Stimulated activated CD8-positive, alpha-beta memory T cell treated with anti-CD3 and anti-CD28 coated beads, Interleukin-4, amount 100 ng/mL, for 48 hours (primary cell): ENCODE measurements at regions not wholly inside any gene's neighbourhood (a gene's known extent, or its start where the extent isn't known, plus 50 kb on each side); places are given as distances from the start of the nearest gene placed in this dataset.
"Not testable (repeated sequence)": the region's sequence is repeated elsewhere in the genome, so short reads cannot be mapped to it uniquely, and the experiment has no call there.

Experiments
- DNase-seq: peaks from one replicate; pipeline ENCODE4 v3.0.0-alpha.2; 2020

DNA sequence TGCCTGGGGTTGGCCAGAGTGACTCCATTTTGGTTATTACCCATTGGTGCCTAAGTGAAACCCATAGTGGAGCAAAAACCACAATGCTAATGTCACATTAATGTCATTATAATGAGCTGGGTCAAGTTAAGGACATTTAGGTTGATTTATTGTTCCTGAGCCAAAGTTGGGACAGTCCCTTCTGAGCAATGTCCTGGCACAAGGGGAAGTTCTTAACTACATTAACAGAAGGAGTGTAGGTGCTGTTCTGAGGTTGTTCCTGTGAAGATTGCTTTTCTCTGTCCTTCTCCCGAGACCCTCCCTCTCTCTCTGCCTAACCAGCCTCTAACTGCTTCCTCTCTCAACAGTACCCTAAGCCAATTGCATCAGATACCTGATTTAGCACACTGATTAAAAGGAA lies 1956.8 kb upstream of the PCDH10 start:
- no peak for DNase-seq

DNA sequence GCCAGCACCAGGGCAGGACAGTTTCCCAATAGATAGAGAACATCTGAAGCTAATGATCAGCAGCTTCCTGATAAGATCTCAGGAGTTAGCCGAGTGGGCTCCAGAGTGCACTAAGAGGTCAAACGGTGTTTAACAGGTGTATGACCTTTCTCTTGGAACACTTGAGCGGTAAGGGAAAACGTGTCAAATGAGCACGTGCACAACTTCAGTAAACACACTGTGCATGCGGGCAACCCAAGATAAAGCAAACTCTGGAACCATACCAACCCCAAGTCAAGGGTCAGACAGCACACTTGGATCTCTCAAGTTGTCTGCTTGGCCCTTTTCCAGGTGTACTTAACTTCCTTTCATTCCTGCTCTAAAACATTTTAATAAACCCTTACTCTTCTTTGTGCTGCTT lies 1941.5 kb upstream of the PCDH10 start:
- DNase-seq = no peak

DNA sequence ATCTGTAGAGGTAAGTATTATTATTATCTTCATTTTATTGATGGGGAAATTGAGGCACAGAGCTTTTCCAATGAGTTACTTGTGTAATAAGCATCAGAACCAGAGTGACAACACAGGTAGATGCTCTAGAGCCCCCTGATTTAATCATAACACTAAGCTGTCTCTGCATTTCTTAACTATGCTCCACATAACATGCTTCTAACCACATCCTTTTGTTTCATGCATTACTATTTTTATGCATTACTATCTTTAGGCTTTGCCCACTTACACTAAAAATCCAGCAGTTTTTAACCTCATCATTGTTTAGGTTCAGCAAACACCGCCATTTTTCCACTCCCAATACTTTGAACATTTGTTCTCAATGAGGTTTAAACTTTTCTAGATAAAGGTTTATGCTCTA lies 1900.8 kb upstream of the PCDH10 start:
- DNase-seq = no peak

DNA sequence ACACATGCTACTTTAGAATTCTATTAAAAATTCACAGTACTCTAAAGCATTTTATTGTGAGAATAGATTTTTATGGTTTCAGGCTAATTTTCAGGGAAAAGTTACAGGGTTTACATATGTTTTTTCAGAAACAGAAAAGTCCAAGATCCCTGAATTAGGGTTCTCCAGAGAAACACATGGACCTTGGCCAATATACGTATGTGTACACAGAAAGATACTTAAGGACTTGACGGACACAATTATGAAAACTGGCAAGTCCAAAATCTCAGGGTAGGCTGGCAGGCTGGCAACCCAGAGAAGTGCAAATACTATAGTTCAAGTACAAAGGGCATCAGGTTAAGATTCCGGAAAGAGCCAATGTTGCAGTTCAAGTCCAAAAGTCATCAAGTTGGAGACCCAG lies 1897.8 kb upstream of the PCDH10 start:
- no peak for DNase-seq

DNA sequence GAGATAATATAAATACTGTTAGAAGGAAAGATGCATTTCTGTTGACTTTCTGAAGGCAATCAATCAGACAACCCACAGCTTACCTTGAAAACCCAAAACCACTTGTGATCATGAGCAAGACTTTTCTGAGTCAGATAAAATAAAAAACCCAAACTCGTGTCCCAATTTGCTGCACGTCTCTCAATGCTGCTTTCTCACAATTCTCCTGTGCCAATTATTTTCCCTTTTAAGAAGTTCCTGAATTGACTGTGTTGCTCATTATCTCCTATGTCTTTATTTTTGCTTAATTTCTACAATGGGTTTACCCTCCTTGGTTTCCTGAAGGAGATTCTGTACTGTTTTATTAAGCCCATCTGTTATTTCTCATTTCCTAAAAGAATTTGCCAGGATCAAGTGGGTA lies 1891.9 kb upstream of the PCDH10 start:
- DNase-seq = no peak

DNA sequence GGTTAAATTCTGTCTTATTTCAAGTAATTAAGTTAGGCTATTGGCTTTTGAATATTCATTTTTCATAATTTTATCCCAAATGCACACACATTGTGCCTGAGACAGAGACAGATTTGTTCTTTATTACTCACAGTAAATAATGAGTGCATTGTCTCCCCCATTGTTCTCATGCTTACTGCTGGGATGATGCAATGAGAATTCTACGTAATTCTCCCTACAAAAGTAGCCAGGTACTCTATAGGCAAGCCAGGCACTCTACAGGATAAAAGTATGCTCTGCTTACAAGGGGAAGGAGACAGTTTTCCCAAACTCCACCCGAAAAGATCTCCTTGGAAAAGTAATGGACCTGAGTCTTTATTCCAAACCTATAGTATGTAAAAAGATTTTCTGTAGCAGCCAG lies 1890.7 kb upstream of the PCDH10 start:
- no peak for DNase-seq

DNA sequence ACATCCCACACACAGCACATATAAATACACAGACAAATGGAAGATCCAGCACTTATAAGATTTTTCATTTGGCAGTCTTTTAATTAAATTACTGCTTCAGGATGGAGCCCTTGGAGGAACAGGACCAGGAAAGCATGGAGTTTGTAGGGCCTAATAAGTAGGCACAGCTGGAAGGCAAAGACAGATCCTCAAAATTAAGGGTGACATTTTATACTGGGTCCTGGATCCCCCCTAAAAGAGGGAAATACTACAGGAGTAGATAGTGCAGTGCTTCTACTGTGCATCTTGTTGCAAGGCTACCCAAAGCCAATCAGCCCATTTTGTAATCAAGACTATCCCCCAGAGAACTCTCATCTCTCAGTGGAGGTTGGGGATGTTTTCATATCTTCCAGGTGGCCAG lies 1860.7 kb upstream of the PCDH10 start:
- DNase-seq = no peak

DNA sequence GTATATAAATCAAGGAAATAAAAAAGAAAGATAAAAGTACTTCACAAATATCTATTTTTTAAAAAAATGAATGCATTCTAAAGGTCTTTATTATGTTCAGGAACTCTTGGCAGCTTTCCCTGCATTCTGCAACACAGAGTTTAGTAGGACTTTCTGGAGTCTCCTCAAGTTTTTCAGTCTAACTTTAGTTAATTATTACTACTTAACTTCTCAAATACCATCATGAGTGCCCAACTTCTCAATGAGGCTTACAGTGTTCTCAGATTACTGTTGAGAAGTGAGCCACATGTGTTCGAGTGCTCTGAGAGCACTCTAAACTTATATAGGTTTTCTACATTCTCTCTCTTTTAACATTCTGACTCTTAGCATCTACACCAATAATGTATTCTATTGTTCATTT lies 1852.9 kb upstream of the PCDH10 start:
- no peak for DNase-seq

DNA sequence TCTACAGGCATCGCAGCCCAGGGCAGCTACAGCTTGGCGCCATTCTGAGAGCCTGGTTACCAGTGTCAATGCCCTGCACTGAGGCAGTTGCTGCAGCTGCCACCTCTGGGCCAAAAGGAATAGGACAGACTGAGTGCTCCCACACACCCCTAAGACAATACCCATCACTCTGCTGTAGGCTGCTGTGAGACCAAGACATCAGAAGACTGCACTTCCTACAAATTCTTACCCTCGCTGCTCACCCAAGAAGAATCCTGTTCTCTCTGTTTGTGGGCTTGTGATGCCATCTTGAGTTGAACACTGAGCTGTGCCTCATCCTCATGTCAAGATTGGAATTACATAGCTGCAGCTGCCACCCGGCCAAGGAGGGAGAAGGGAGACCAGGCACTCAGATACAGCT lies 1847.0 kb upstream of the PCDH10 start:
- no peak for DNase-seq

DNA sequence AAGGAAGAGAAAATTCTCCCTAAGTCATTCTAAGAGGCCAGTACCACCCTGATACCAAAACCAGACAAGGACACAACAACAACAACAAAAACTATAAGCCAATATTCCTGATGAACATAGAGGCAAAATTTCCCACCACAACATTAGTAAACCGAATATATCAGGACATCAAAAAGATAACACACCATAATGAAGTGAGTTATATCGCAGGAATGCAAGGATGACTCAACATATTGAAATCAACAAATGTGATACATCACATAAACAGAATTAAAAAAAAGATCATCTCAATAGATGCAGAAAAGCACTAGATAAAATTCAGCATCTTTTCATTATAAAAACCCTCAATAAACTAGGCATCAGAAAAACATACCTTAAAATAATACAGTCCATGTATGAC lies 1844.4 kb upstream of the PCDH10 start:
- DNase-seq = no peak

DNA sequence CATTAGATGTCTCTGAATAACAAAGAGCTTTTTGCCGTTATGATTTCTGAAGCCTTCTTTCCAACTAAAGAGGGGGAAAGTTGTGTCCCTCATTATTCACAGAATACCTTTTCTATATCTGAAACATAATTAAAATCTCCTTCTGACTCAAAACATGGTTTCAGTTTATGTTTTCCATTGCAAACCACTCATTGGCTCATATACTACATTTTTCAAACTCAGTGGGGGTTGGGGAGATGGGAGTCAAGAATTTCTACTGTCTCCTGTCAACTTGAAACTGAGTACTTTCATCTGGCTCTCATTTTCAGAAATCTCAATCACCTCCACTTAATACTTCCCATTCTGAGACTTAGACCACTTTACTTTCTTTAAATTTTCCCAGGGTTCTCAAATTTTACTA lies 1839.5 kb upstream of the PCDH10 start:
- no peak for DNase-seq

DNA sequence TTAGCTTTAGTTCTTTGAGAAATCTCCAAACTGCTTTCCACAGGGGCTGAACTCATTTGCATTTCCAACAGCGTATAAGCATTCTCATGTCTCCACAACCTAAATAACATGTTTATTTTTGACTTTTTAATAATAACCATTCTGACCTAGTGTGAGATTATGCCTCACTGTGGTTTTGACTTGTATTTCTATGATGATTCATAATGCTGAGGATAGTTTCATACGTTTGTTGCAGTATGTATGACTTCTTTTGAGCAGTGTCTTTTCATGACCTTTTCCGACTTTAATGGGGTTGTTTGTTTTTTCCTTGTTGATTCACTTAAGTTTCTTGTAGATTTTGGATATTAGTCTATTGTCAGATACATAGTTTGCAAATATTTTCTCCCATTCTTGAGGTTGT lies 1833.0 kb upstream of the PCDH10 start:
- DNase-seq = no peak

DNA sequence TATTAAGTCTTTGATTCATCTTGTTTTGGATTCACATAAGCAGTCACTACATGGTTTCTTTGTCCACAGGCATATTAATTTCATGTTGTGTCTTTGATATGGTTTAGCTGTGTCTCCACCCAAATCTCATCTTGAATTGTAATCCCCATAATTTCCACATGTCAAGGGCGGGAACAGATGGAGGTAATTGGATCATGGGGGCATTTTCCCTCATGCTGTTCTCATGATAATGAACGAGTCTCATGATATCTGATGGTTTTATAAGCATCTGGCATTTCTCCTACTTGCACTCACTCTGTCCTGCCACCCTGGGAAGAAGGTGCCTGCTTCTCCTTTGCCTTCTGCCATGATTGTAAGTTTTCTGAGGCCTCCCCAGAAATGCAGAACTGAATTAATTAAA lies 1811.2 kb upstream of the PCDH10 start:
- DNase-seq = no peak

DNA sequence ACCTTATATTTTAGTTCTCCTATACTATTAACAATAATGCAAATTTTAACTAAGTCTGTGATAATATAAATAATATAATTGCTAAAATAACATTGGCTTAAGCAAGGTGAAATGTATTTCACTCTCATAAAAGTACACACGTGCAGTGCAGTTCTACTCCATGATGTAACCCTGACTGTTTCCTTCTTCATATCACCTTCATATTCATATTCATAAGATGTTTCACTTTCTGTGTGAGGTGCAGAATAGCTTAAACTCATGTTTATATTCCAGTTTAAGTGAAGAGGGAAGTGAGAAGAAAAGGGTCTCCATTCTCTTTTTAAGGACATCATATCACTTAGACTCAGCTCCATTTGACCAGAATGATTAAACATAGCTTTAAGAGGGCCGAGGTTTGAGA lies 1810.0 kb upstream of the PCDH10 start:
- DNase-seq = no peak

DNA sequence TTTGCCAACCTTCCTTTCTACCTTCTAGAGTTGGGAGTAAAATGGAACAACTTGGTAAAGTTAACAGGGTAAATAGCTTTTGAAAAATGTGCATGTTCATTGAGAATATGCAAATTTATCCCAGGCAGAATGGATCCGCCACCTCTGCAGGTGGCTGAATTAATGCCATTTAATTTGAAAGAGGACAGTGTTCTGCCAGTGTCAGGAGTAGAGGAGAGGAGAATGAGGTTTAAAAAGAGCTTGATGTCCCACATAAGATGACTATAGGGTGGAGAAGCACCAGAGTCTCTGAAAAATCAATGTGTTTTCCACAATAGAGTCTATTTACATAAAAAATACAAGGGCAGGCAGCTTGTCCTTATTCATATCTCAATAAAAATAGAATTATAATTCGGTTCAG lies 1804.3 kb upstream of the PCDH10 start:
- no peak for DNase-seq

DNA sequence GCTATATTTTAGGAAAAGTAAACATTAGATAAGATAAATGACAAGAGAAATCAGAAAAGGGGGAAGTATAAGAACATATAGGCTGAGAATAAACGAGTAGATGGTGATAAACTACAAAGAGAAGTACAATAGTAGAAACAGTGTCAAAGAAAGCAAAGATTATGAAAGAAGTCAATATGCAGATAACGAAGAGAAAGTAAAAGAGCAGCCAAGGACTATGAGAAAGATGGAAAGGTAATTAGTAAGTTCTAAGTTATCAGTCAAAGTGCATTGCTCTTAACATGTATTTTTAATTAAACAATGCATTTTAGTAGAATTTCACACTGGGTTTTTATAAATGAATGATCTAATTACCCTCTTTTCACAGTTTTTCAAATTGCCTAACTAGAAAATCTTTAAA lies 1801.3 kb upstream of the PCDH10 start:
- DNase-seq = no peak

DNA sequence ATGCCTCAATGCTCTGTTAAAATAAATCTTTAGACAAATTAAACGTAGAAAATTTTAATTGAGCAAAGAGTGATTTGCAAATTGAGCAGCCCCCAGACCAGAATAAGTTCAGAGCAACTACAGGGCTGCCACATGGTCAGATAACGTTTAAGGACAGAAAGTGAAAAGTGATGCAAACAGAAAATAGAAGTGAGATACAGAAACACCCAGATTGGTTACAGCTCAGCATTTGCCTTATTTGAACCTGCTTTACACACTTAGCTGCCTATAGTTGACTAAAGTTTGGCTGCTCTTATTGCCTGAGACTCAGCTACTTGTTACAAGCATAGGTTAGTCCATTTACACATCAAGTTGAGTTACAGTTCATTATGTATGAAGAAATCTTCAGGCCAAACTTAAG lies 1800.8 kb upstream of the PCDH10 start:
- no peak for DNase-seq

DNA sequence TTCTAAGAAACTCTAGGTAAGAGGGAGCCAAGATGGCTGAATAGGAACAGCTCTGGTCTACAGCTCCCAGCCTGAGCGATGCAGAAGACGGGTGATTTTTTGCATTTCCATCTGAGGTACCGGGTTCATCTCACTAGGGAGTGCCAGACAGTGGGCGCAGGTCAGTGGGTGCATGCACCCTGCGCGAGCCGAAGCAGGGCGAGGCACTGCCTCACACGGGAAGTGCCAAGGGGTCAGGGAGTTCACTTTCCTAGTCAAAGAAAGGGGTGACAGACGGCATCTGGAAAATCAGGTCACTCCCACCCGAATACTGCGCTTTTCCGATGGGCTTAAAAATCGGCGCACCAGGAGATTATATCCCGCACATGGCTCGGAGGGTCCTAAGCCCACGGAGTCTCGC lies 1796.7 kb upstream of the PCDH10 start:
- not testable (repeated sequence) for DNase-seq

DNA sequence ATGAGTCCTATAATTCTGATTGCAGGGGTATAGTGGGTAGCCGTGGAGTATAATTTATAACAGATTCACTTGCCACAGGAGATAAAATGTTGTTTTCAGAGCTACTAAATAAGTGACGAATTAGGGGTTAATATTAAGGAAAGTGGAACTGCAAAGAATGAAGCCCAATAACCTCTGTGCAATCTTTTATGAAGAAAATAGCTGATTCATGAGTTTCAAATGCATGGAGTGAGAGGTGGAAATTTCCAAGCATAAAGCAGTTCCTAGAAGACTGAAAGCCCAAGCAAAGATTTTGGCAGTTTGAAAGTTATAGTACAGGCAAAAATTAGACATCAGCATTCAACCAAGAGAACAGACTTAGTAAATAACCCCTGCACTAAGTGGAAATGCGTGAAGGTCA lies 1782.4 kb upstream of the PCDH10 start:
- no peak for DNase-seq

DNA sequence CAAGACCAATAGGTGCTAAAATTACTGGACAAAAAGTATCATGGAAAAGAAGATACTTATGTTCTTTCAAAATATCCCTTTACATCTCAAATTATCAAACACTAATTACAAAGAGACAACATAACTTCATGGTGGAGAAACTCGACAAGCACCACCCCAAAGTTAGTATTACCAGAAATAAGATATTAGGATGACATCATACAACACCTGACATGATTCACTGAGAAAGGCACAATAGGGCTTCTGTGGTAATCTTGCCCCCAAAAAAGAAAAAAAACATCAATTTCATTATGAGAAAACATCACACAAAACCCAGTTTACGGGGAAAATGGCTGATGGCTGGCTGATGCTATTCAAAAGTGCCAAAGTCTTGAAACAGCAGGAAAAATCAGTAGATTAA lies 1781.7 kb upstream of the PCDH10 start:
- no peak for DNase-seq

DNA sequence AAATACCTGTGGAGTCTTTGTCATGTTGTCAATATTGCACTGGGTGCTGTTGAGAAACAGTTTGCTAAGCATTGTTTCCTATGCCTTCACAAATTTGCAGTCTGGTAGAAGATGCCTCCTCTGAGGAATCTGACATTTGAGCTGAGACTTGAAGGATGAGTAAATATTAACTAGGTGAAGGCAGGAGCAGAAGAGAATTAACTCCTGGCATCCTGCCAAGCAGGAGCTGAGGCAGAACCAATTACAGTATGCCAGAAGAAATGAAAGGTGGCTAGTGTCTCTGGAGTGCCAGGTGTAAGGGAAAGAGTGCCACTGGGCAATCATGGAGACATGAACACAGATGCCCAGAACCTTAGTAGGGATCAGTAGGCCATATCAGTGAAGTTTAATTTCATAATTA lies 1778.2 kb upstream of the PCDH10 start:
- no peak for DNase-seq

DNA sequence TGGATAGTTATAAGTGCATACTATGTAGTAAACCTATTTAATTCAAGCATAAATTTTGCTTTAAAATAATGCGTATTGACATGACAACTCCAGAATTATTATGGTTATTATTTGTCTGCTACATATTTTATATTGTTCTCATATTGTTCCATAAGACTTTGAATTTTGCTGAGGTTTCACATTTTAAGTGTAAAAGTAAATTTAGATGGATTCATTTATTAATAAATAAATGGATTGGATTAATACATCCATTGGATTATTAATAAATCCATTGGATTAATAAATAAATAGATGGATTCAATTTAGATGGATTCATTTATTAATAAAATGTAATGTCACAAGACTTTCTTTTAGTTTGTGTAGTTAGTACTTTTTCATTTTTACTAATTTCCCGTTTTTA lies 1768.0 kb upstream of the PCDH10 start:
- no peak for DNase-seq

DNA sequence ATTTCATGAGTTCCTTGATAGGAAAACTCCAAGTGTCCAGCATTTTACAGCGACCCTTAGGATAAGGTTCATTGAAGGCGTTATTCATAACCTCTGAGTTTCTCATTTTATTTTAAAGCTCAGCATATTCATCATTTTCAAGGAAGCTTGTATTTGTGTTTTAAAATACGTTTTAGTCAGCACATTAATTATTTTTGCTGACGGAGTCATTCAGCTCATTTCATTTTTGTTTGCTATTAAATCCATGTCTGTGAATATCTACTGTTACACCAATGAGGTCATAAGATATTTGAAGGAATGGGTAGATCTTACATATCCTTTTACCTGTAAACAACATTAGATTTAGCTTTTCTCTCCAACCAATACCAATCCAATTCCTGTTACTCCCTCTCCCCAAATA lies 1766.3 kb upstream of the PCDH10 start:
- no peak for DNase-seq

DNA sequence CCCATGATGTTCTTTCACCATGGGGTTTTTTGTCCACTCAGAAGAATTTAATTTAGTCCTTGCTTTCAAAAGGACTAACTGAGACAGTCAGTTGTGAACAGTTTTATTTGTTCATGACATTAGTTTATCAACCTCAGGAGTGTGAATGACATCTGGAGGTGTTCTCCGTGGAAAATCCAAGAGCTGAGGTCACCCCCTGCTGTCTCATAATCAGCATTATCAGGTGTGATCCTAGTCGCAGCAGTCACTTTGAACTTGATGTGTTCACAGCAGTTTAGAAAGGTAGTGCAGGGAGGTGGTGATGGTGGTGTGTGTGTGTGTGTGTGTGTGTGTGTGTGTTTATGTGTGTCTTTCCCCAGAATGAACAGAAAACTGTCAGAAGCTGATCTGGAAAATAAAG lies 1760.8 kb upstream of the PCDH10 start:
- no peak for DNase-seq

DNA sequence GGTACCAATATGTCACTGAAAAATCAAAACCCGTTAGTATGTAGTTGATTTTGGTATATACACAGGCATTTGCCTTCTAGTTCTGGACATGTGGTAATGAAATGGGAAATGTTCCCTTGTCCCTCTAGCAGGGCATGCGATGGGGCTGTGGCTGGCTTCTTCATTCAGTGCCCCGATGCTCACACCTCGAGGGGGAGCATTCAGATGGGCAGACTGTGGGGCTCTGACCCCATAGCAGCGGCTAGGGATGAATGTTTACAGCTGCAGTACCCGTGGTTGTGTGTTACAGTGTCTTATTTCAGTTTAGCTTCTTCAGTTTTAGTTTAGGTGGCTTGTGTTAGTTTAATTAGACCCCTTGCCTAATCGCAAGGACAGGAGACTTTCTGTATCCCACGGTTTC lies 1741.0 kb upstream of the PCDH10 start:
- no peak for DNase-seq

DNA sequence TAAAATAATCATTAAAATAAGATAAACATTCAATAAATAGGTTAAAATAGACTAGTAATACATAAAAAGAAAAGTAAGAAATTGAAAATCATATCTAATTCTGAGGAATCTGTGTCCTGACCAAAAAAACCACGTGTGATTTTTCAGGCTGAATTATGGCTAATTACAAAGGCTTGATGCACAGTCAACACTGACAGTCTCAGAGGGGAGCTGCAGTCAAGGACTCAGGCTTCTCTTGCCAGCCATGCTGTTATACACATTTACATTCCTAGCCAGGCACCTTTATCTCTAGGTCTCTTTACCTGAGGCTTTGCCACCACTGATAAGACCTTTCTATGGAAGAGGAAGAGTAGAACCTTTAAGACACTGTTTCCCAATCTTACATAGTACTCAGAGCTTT lies 1737.7 kb upstream of the PCDH10 start:
- DNase-seq = no peak

DNA sequence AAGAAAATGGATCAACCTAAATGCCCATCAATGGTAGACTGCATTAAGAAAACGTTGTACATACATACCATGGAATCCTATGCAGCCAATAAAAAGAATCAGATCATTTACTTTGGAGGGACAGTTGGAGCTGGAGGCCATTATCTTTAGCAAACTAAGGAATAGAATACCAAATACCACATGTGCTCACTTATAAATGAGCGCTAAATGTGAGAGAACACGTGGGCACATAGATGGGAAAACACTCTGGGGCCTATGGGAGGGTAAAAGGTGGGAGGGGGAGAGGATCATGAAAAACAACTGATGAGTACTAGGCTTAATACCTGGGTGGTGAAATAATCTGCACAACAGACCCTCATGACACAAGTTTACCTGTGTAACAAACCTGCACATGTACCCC lies 1729.9 kb upstream of the PCDH10 start:
- DNase-seq = no peak
